ENCODE measurements at regions not wholly inside any gene's neighbourhood (a gene's known extent, or its start where the extent isn't known, plus 50 kb on each side); places are given as distances from the start of the nearest gene placed in this dataset.
A peak's percentile ranks its signal among the peaks of the same experiment; 100 is the strongest.

GRCh38 chr3:62981962-62982361, 106.7 kb upstream of the CADPS start:
- peak; percentile 61 for DNase-seq (ENCODE audit: low spot score)

- DNase-seq (ENCODE audit: low spot score) = no peak
Measured at GRCh38 chr3:62982795-62983455, 107.7 kb upstream of the CADPS start.

- DNase-seq (ENCODE audit: low spot score) = no peak
Measured at GRCh38 chr3:62986061-62986460, 110.8 kb upstream of the CADPS start.

GRCh38 chr3:62987721-62988120, 112.5 kb upstream of the CADPS start:
- no peak for DNase-seq (ENCODE audit: low spot score)

- DNase-seq (ENCODE audit: low spot score) = no peak
Measured at GRCh38 chr3:62990704-62991413, 115.6 kb upstream of the CADPS start.

GRCh38 chr3:62992520-62992919, 117.3 kb upstream of the CADPS start:
- DNase-seq (ENCODE audit: low spot score) = no peak

GRCh38 chr3:62995119-62995518, 119.9 kb upstream of the CADPS start:
- no peak for DNase-seq (ENCODE audit: low spot score)

GRCh38 chr3:62995530-62995929, 120.3 kb upstream of the CADPS start:
- DNase-seq (ENCODE audit: low spot score) = no peak

- DNase-seq (ENCODE audit: low spot score) = no peak
Measured at GRCh38 chr3:62997369-62997768, 122.2 kb upstream of the CADPS start.

- DNase-seq (ENCODE audit: low spot score) = no peak
Measured at GRCh38 chr3:62999158-62999557, 123.9 kb upstream of the CADPS start.

- DNase-seq (ENCODE audit: low spot score) = no peak
Measured at GRCh38 chr3:62999791-63000190, 124.6 kb upstream of the CADPS start.

- DNase-seq (ENCODE audit: low spot score) = no peak
Measured at GRCh38 chr3:63004448-63004847, 129.2 kb upstream of the CADPS start.

- DNase-seq (ENCODE audit: low spot score) = peak; percentile 83
Measured at GRCh38 chr3:63015614-63016309, 140.5 kb upstream of the CADPS start.

- no peak for DNase-seq (ENCODE audit: low spot score)
Measured at GRCh38 chr3:63022114-63022513, 146.9 kb upstream of the CADPS start.

- DNase-seq (ENCODE audit: low spot score) = no peak
Measured at GRCh38 chr3:63026722-63027121, 151.5 kb upstream of the CADPS start.

GRCh38 chr3:63029326-63029725, 154.1 kb upstream of the CADPS start:
- no peak for DNase-seq (ENCODE audit: low spot score)

- no peak for DNase-seq (ENCODE audit: low spot score)
Measured at GRCh38 chr3:63029921-63030320, 154.7 kb upstream of the CADPS start.

- no peak for DNase-seq (ENCODE audit: low spot score)
Measured at GRCh38 chr3:63030666-63031065, 155.4 kb upstream of the CADPS start.

- DNase-seq (ENCODE audit: low spot score) = no peak
Measured at GRCh38 chr3:63032881-63033280, 157.7 kb upstream of the CADPS start.

GRCh38 chr3:63034101-63034500, 158.9 kb upstream of the CADPS start:
- DNase-seq (ENCODE audit: low spot score) = no peak

GRCh38 chr3:63037116-63037515, 161.9 kb upstream of the CADPS start:
- DNase-seq (ENCODE audit: low spot score) = no peak

- no peak for DNase-seq (ENCODE audit: low spot score)
Measured at GRCh38 chr3:63042833-63043232, 167.6 kb upstream of the CADPS start.

- DNase-seq (ENCODE audit: low spot score) = no peak
Measured at GRCh38 chr3:63043631-63044030, 168.4 kb upstream of the CADPS start.

Data from SK-N-DZ (cell line).